Nephron (organoid): ENCODE measurements at regions not wholly inside any gene's neighbourhood (a gene's known extent, or its start where the extent isn't known, plus 50 kb on each side); places are given as distances from the start of the nearest gene placed in this dataset.

ENCODE experiments used
- H3K27ac Mint-ChIP-seq, 3 experiments: 2 replicates each; pipeline ENCODE4 v1.8.0; 2020; ENCODE audit warnings: mixed read lengths in 3 of 3, mild to moderate bottlenecking in 2 of 3, moderate library complexity in 1 of 3
- H3K27me3 Mint-ChIP-seq: 2 replicates; pipeline ENCODE4 v1.8.0; 2021; ENCODE audit warnings: low read depth, mild to moderate bottlenecking, moderate library complexity, mixed read lengths
- H3K36me3 Mint-ChIP-seq: 2 replicates; pipeline ENCODE4 v1.8.0; 2020; ENCODE audit warnings: low read depth, mixed read lengths
- H3K4me1 Mint-ChIP-seq: 2 replicates; pipeline ENCODE4 v1.8.0; 2020; ENCODE audit warnings: mixed read lengths
- H3K4me3 Mint-ChIP-seq, 3 experiments: 2 replicates each; pipeline ENCODE4 v1.8.0; 2020; ENCODE audit warnings: mild to moderate bottlenecking in 3 of 3, mixed read lengths in 3 of 3, moderate library complexity in 2 of 3
- H3K9me3 Mint-ChIP-seq: 2 replicates; pipeline ENCODE4 v1.8.0; 2020; ENCODE audit warnings: mixed read lengths
- TF ChIP-seq, protein P1 (sequence below), 3 experiments: fragments of 200-600 bp; sonication (generic); IDR thresholded peaks; one replicate each; pipeline ENCODE4 v1.5.0; 2021; ENCODE audit warnings: antibody characterized with exemption in 3 of 3; ENCODE audit not compliant: unreplicated experiment in 3 of 3

DNA sequence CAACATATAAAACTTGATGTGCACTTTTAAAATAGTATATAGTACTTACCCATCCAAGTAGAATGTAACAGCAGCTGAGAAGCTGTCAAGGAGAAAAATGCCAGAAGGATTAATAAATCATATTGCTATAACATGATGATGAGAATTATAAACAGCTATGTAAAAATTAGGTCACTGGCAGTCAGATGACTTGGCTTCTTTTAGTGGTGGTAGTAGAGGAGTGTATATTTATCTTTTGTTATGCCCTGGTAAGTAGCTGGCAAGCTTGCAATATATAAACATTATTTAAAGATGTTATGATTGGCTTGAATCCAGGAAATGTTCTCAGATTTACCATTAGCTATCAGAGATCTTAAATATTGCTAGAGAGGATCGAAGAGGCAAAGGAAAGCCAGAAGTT, 471.0 kb upstream of the MGAT4C start:
- no peaks in the 10 kb centered on the region for H3K36me3 Mint-ChIP-seq
- no peaks in the 10 kb centered on the region for H3K9me3 Mint-ChIP-seq
- peaks cover 29% of the 10 kb centered on the region for H3K4me1 Mint-ChIP-seq
- H3K27ac Mint-ChIP-seq: peak overlapping the region; percentile 4 to 72 (median 39)
- TF ChIP-seq, protein P1, sequence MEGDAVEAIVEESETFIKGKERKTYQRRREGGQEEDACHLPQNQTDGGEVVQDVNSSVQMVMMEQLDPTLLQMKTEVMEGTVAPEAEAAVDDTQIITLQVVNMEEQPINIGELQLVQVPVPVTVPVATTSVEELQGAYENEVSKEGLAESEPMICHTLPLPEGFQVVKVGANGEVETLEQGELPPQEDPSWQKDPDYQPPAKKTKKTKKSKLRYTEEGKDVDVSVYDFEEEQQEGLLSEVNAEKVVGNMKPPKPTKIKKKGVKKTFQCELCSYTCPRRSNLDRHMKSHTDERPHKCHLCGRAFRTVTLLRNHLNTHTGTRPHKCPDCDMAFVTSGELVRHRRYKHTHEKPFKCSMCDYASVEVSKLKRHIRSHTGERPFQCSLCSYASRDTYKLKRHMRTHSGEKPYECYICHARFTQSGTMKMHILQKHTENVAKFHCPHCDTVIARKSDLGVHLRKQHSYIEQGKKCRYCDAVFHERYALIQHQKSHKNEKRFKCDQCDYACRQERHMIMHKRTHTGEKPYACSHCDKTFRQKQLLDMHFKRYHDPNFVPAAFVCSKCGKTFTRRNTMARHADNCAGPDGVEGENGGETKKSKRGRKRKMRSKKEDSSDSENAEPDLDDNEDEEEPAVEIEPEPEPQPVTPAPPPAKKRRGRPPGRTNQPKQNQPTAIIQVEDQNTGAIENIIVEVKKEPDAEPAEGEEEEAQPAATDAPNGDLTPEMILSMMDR (IDR thresholded peaks at IDR 0.05; ENCODE audit: unreplicated experiment in 3 of 3): no peak
- H3K4me3 Mint-ChIP-seq: peak overlapping the region in 1 of 3 experiments; percentile 44
- no peaks in the 10 kb centered on the region for H3K27me3 Mint-ChIP-seq

DNA sequence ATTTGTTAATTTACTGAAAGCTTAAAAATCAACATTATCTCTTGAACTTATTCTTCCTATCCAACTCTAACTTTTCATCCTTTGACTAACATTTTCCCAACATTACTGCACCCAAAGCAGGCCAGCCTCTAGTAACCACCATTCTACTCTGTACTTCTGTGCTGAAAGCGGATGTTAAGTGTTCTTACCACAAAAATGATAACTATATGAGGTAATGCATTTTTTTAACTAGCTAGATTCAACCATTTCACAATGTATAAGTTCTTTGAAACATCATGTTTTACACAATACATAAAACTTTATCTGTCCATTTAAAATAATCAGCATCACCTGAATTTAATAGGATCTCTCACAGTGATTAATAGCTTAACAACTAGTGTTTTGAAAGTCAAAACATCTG, 468.5 kb upstream of the MGAT4C start:
- Mint-ChIP-seq H3K36me3 (no peaks in the 10 kb centered on the region), H3K4me1 (peaks cover 21% of the 10 kb centered on the region), H3K9me3 (no peaks in the 10 kb centered on the region), H3K4me3 (no peak overlapping the region), H3K27me3 (no peaks in the 10 kb centered on the region), H3K27ac (no peak overlapping the region)
- TF ChIP-seq, protein P1 (IDR thresholded peaks at IDR 0.05; ENCODE audit: unreplicated experiment in 3 of 3): no peak

DNA sequence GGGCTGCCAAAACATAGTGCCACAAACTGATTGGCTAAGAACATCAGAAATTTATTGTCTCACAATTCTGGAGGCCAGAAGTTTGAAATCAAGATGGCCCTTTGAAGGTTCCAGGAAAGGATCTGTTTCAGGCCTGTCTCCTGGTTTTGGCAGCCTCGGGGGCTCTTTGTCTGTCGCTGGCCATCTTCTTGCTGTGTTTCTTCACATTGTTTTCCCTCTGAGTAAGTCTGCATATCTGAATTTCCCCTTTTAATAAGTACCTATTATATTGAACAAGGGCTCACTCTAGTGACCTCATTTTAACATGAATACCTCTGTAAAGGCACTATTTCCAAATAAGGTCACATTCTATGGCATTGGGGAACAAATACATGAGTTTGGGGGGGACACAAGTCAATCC, 467.1 kb upstream of the MGAT4C start:
- H3K4me1 Mint-ChIP-seq: peaks cover 15% of the 10 kb centered on the region
- H3K36me3 Mint-ChIP-seq: no peaks in the 10 kb centered on the region
- TF ChIP-seq, protein P1 (IDR thresholded peaks at IDR 0.05; ENCODE audit: unreplicated experiment in 3 of 3): no peak
- H3K9me3 Mint-ChIP-seq: no peaks in the 10 kb centered on the region
- no peak overlapping the region for H3K27ac Mint-ChIP-seq
- no peak overlapping the region for H3K4me3 Mint-ChIP-seq
- no peaks in the 10 kb centered on the region for H3K27me3 Mint-ChIP-seq

DNA sequence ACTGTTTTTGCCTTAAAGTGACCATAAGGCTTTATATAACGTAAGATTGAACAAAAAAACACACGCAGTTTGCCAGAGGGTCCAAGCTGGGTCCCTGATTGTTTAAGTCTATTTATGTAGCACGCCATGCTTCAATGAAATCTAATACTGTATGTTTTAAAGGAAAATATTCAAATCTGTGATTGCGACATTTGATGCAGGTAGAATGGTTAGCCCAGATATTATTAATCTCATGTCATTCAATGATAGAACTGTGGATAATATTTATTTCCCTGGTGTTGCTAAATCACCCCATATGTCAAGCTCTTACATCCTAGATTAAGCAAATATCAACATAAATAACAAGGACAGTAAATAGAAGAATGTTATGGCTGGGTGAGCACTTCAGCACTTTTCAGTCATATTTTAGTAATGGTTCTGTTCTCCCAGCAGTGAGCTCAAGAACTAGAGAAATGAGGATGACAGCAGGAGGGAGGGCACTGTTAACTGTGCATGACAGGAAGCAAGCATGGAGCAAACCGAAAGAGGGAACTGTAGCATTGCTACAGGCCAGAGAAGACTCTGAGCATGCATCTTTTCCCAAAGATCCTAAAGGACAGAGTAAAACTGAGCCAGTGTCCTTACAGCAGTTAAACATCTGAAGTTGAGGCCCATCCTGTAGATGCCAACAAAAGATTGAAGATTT, 465.7 kb upstream of the MGAT4C start:
- peak overlapping the region in 2 of 3 experiments; percentile 15 to 67 for H3K27ac Mint-ChIP-seq
- peaks cover 7% of the 10 kb centered on the region for H3K4me1 Mint-ChIP-seq
- H3K27me3 Mint-ChIP-seq: no peaks in the 10 kb centered on the region
- TF ChIP-seq, protein P1 (IDR thresholded peaks at IDR 0.05; ENCODE audit: unreplicated experiment in 3 of 3): no peak
- no peak overlapping the region for H3K4me3 Mint-ChIP-seq
- no peaks in the 10 kb centered on the region for H3K36me3 Mint-ChIP-seq
- no peaks in the 10 kb centered on the region for H3K9me3 Mint-ChIP-seq

DNA sequence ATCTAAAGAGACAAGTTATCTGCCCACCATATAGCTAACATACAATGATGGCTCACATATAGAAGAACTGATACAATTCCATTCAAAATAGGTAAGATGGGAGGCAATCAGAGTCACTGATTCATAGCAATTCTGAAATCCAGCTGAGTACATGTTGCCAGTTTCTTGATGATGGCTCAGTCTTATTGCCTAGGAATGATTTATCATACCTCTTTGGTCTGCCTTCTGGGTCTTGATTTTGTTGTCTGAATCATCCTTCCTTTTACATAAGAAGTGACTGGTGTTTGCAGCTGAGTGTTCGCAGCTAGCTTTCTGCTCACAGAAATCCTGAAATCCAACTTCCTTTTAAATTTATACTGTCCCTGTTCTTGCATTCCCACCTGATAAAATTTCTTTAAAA, 463.2 kb upstream of the MGAT4C start:
- H3K27me3 Mint-ChIP-seq: no peaks in the 10 kb centered on the region
- no peaks in the 10 kb centered on the region for H3K36me3 Mint-ChIP-seq
- H3K27ac Mint-ChIP-seq: no peak overlapping the region
- TF ChIP-seq, protein P1 (IDR thresholded peaks at IDR 0.05; ENCODE audit: unreplicated experiment in 3 of 3): no peak
- no peak overlapping the region for H3K4me3 Mint-ChIP-seq
- no peaks in the 10 kb centered on the region for H3K4me1 Mint-ChIP-seq
- peaks cover 2% of the 10 kb centered on the region for H3K9me3 Mint-ChIP-seq

DNA sequence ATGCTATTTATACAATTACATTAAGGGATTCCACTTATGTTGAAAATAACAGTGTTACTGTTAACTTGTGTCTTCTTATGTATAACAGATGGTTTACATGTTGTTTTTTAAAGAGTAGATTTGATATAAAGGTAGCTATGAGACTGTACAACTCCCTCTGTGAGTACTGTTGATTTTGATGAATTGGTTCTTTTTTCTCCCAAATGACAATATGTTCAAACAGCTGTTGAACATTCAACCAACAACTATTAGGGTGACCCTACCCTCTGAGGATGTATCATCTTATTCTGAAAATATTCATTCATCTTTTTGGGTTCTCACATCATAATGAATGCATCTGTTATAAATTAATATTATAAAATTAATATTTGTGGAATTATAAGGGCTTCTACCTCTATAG, 456.9 kb upstream of the MGAT4C start:
- Mint-ChIP-seq H3K4me3 (no peak overlapping the region), H3K4me1 (no peaks in the 10 kb centered on the region), H3K9me3 (peaks cover 14% of the 10 kb centered on the region), H3K27ac (no peak overlapping the region), H3K27me3 (no peaks in the 10 kb centered on the region), H3K36me3 (peaks cover 10% of the 10 kb centered on the region)
- TF ChIP-seq, protein P1 (IDR thresholded peaks at IDR 0.05; ENCODE audit: unreplicated experiment in 3 of 3): no peak
